ENCODE measurements at regions not wholly inside any gene's neighbourhood (a gene's known extent, or its start where the extent isn't known, plus 50 kb on each side); places are given as distances from the start of the nearest gene placed in this dataset.

- H3K9ac ChIP-seq (replicated peaks; ENCODE audit: extremely low read depth, insufficient read depth, low read length): no peak overlapping the region
- H3K79me2 ChIP-seq (ENCODE audit: control insufficient read depth, insufficient read depth, low read length): no peaks in the 10 kb centered on the region
- DNase-seq (ENCODE audit: low read depth, low spot score) (no peak), FAIRE-seq (no peak)
- intact Hi-C loops (cut with micrococcal nuclease) (no loop called here), dilution Hi-C loops (cut with MboI; ENCODE audit: extremely low pct_ligation_motif_present, low sequenced_read_pairs) (no loop called here)
- no peaks in the 10 kb centered on the region for H3K4me1 ChIP-seq (ENCODE audit: control insufficient read depth, extremely low read depth, insufficient read depth, low read length)
- TF ChIP-seq JUN (IDR thresholded peaks at IDR 0.05; ENCODE audit: borderline replicate concordance, insufficient read depth, insufficient read length, low read depth): no peak
- TF ChIP-seq POLR2A (IDR thresholded peaks at IDR 0.05; ENCODE audit: low read depth, low read length): no peak
- TF ChIP-seq POLR2AphosphoS5 (IDR thresholded peaks at IDR 0.05; ENCODE audit: insufficient read depth, low read depth, low read length): no peak
- no peak for TF ChIP-seq EZH2 (IDR thresholded peaks at IDR 0.05; ENCODE audit: borderline replicate concordance, low read depth, low read length, severe bottlenecking)
- no peak for TF ChIP-seq FOS (IDR thresholded peaks at IDR 0.05; ENCODE audit: borderline replicate concordance, insufficient read depth, low read length)
- no peak for TF ChIP-seq MAX (IDR thresholded peaks at IDR 0.05; ENCODE audit: insufficient read depth, insufficient read length)
- TF ChIP-seq CTCF (IDR thresholded peaks at IDR 0.05; ENCODE audit: extremely low read depth in 1 of 2, insufficient read depth in 1 of 2, low read depth in 1 of 2, low read length in 2 of 2): no peak
- no peak for TF ChIP-seq MYC (IDR thresholded peaks at IDR 0.05; ENCODE audit: low read depth, low read length)
- no peak for TF ChIP-seq GATA2 (IDR thresholded peaks at IDR 0.05; ENCODE audit: insufficient read depth, insufficient read length, low read depth, low read length)
- no peak overlapping the region for H3K4me2 ChIP-seq (ENCODE audit: insufficient read depth, low read length)
- no peaks in the 10 kb centered on the region for H4K20me1 ChIP-seq (replicated peaks; ENCODE audit: control insufficient read depth, extremely low read depth, insufficient read depth, low read length)
- no peak overlapping the region for H3K4me3 ChIP-seq (replicated peaks in 1 of 3; ENCODE audit: insufficient read depth in 1 of 3, low read depth in 1 of 3, low read length in 3 of 3)
- BruUV-seq (replicated peaks): no TSS peak
- no peaks in the 10 kb centered on the region for H3K27me3 ChIP-seq (ENCODE audit: control insufficient read depth in 2 of 2, insufficient read depth in 2 of 2, low read length in 2 of 2)
- peaks cover 2% of the 10 kb centered on the region for H3K9me3 ChIP-seq (replicated peaks; ENCODE audit: control insufficient read depth, insufficient read depth, low read length)
- no peak overlapping the region for H3K27ac ChIP-seq (ENCODE audit: insufficient read depth, low read depth, low read length)
- POLR2A ChIA-PET: no interaction called here
- H2AFZ ChIP-seq (ENCODE audit: low read depth, low read length): no peak overlapping the region
- CTCF ChIA-PET: no interaction called here
- no peaks in the 10 kb centered on the region for H3K9me1 ChIP-seq (replicated peaks; ENCODE audit: control insufficient read depth, extremely low read depth, insufficient read depth, low read length)
- H3K36me3 ChIP-seq (ENCODE audit: control insufficient read depth in 2 of 2, extremely low read depth in 1 of 2, insufficient read depth in 2 of 2, low read length in 2 of 2): no peaks in the 10 kb centered on the region
Observed at GRCh38 chr3:4053975-4054374, 249.2 kb upstream of the SETMAR start.
